ENCODE measurements at regions not wholly inside any gene's neighbourhood (a gene's known extent, or its start where the extent isn't known, plus 50 kb on each side); places are given as distances from the start of the nearest gene placed in this dataset.

- Histone ChIP-seq H3K4me2 (ENCODE audit: low read length) (no peak overlapping the region), H3K9me2 (ENCODE audit: insufficient read depth, low read length) (no peaks in the 10 kb centered on the region), H3K36me3 (ENCODE audit: insufficient read depth, low read length) (no peaks in the 10 kb centered on the region), H3K79me2 (ENCODE audit: insufficient read depth, low read depth, low read length) (no peaks in the 10 kb centered on the region), H3K4me3 (ENCODE audit: low read depth, low read length, poor library complexity, severe bottlenecking) (no peak overlapping the region), H4K20me1 (ENCODE audit: insufficient read depth, low read length) (no peaks in the 10 kb centered on the region), H2AFZ (ENCODE audit: low read length) (no peak overlapping the region), H3K27ac (ENCODE audit: low read depth, low read length, poor library complexity, severe bottlenecking) (no peak overlapping the region), H3K9me3 (ENCODE audit: low read length) (no peaks in the 10 kb centered on the region), H3K4me1 (ENCODE audit: insufficient read depth, low read length, poor library complexity, severe bottlenecking) (no peaks in the 10 kb centered on the region)
- BruUV-seq (replicated peaks) = no TSS peak
- CTCF ChIA-PET (ENCODE audit: unreplicated experiment) = no interaction called here
- intact Hi-C loops (cut with micrococcal nuclease; ENCODE audit: unreplicated experiment) = no loop called here
- DNase-seq (ENCODE audit: low spot score) = no peak
- TF ChIP-seq CTCF (conservative IDR thresholded peaks at IDR 0.05; ENCODE audit: low read length) = no peak
- TF ChIP-seq EZH2phosphoT487 (IDR thresholded peaks at IDR 0.05; ENCODE audit: borderline replicate concordance, low read depth, low read length) = no peak
- POLR2A ChIA-PET = interaction anchor here (0.7 kb wide), 1 partner anchor 556 kb away, joined by 3 read pairs; no protein-coding TSS in a partner anchor
Measured at GRCh38 chr10:78724846-78725245, 343.9 kb upstream of the ZMIZ1 start.

GRCh38 chr10:78726171-78726570 is 342.6 kb upstream of the ZMIZ1 start:
- ChIA-PET CTCF (ENCODE audit: unreplicated experiment) (no interaction called here), POLR2A (no interaction called here)

GRCh38 chr10:78727251-78727650 is 341.5 kb upstream of the ZMIZ1 start:
- no peak overlapping the region for H3K4me2 ChIP-seq (ENCODE audit: low read length)
- no peaks in the 10 kb centered on the region for H3K36me3 ChIP-seq (ENCODE audit: insufficient read depth, low read length)
- TF ChIP-seq CTCF (conservative IDR thresholded peaks at IDR 0.05; ENCODE audit: low read length) = no peak
- no peak for TF ChIP-seq EZH2phosphoT487 (IDR thresholded peaks at IDR 0.05; ENCODE audit: borderline replicate concordance, low read depth, low read length)
- no peak overlapping the region for H3K4me3 ChIP-seq (ENCODE audit: low read depth, low read length, poor library complexity, severe bottlenecking)
- no peaks in the 10 kb centered on the region for H4K20me1 ChIP-seq (ENCODE audit: insufficient read depth, low read length)
- intact Hi-C loops (cut with micrococcal nuclease; ENCODE audit: unreplicated experiment) = no loop called here
- H3K9me3 ChIP-seq (ENCODE audit: low read length) = no peaks in the 10 kb centered on the region
- DNase-seq (ENCODE audit: low spot score) = no peak
- no TSS peak for BruUV-seq (replicated peaks)
- H2AFZ ChIP-seq (ENCODE audit: low read length) = no peak overlapping the region
- ChIA-PET CTCF (ENCODE audit: unreplicated experiment) (no interaction called here), POLR2A (no interaction called here)
- no peaks in the 10 kb centered on the region for H3K4me1 ChIP-seq (ENCODE audit: insufficient read depth, low read length, poor library complexity, severe bottlenecking)
- H3K27ac ChIP-seq (ENCODE audit: low read depth, low read length, poor library complexity, severe bottlenecking) = no peak overlapping the region
- no peaks in the 10 kb centered on the region for H3K9me2 ChIP-seq (ENCODE audit: insufficient read depth, low read length)
- H3K79me2 ChIP-seq (ENCODE audit: insufficient read depth, low read depth, low read length) = no peaks in the 10 kb centered on the region

More at GRCh38 chr10:78726171-78726570, 342.6 kb upstream of the ZMIZ1 start:
- no peak for DNase-seq (ENCODE audit: low spot score)
- TF ChIP-seq EZH2phosphoT487 (IDR thresholded peaks at IDR 0.05; ENCODE audit: borderline replicate concordance, low read depth, low read length) = no peak
- no peak for TF ChIP-seq CTCF (conservative IDR thresholded peaks at IDR 0.05; ENCODE audit: low read length)
- Histone ChIP-seq H3K4me2 (ENCODE audit: low read length) (no peak overlapping the region), H3K79me2 (ENCODE audit: insufficient read depth, low read depth, low read length) (no peaks in the 10 kb centered on the region), H3K9me2 (ENCODE audit: insufficient read depth, low read length) (no peaks in the 10 kb centered on the region), H3K36me3 (ENCODE audit: insufficient read depth, low read length) (no peaks in the 10 kb centered on the region), H3K9me3 (ENCODE audit: low read length) (no peaks in the 10 kb centered on the region), H4K20me1 (ENCODE audit: insufficient read depth, low read length) (no peaks in the 10 kb centered on the region), H3K4me1 (ENCODE audit: insufficient read depth, low read length, poor library complexity, severe bottlenecking) (no peaks in the 10 kb centered on the region), H3K27ac (ENCODE audit: low read depth, low read length, poor library complexity, severe bottlenecking) (no peak overlapping the region), H2AFZ (ENCODE audit: low read length) (no peak overlapping the region), H3K4me3 (ENCODE audit: low read depth, low read length, poor library complexity, severe bottlenecking) (no peak overlapping the region)
- intact Hi-C loops (cut with micrococcal nuclease; ENCODE audit: unreplicated experiment) = no loop called here
- BruUV-seq (replicated peaks) = no TSS peak

Data from OCI-LY7 (cell line).